CD4-positive, alpha-beta T cell (primary cell): ENCODE measurements at regions not wholly inside any gene's neighbourhood (a gene's known extent, or its start where the extent isn't known, plus 50 kb on each side); places are given as distances from the start of the nearest gene placed in this dataset.

ENCODE experiments used
- ATAC-seq: fragments of 200-7000 bp; cut with Tn5 transposase; one replicate; pipeline ENCODE4 v1.10.0; 2022; ENCODE audit warnings: mild to moderate bottlenecking; ENCODE audit not compliant: poor library complexity
- CTCF ChIA-PET: fragments of 350-600 bp; sonication (Branson Sonifier 250); formaldehyde crosslinking; loops from one replicate; lab custom pipeline; 2021; ENCODE audit warnings: antibody characterized with exemption, inconsistent platforms; lab: Charles Lee
- POLR2A ChIA-PET: fragments of 350-600 bp; sonication (Branson Sonifier 250); formaldehyde crosslinking; loops from one replicate; lab custom pipeline; 2021; ENCODE audit warnings: antibody characterized with exemption, inconsistent platforms; lab: Charles Lee
- DNase-seq, 14 experiments: peaks; one replicate each; pipeline ENCODE4 v3.0.0-alpha.2; 2013 to 2020; ENCODE audit warnings: mixed read lengths in 2 of 14
- H3K27ac ChIP-seq, 2 donors: one replicate each; pipeline versions ENCODE4 v1.5.1 to v1.7.0; 2013; ENCODE audit warnings: low read length in 2 of 2, low read depth in 1 of 2, mild to moderate bottlenecking in 1 of 2
- H3K27me3 ChIP-seq, 2 experiments: 1 replicate in 1 of 2; 2 replicates in 1 of 2; pipeline versions ENCODE4 v1.6.1 to v1.7.0; 2013; ENCODE audit warnings: low read length in 2 of 2, control low read depth in 1 of 2, mild to moderate bottlenecking in 1 of 2, moderate library complexity in 1 of 2; ENCODE audit not compliant: insufficient read depth in 2 of 2, control insufficient read depth in 1 of 2
- H3K36me3 ChIP-seq: one replicate; pipeline ENCODE4 v1.6.1; 2013; ENCODE audit warnings: low read length, control low read depth; ENCODE audit not compliant: insufficient read depth
- H3K4me1 ChIP-seq: one replicate; pipeline ENCODE4 v1.6.1; 2013; ENCODE audit warnings: low read length, control low read depth; ENCODE audit not compliant: insufficient read depth
- H3K4me3 ChIP-seq: one replicate; pipeline ENCODE4 v1.5.1; 2013; ENCODE audit warnings: mild to moderate bottlenecking, low read length, moderate library complexity
- H3K9me3 ChIP-seq, 2 experiments: 1 replicate in 1 of 2; 2 replicates in 1 of 2; pipeline versions ENCODE4 v1.6.1 to v1.7.0; 2013; ENCODE audit warnings: low read length in 2 of 2, mild to moderate bottlenecking in 2 of 2, control low read depth in 1 of 2, moderate library complexity in 1 of 2; ENCODE audit not compliant: control insufficient read depth in 1 of 2, insufficient read depth in 1 of 2
- H3K27ac Mint-ChIP-seq: one replicate; pipeline ENCODE4 v1.8.0; 2020; ENCODE audit warnings: mixed read lengths
- H3K27me3 Mint-ChIP-seq: one replicate; pipeline ENCODE4 v1.8.0; 2021; ENCODE audit warnings: mixed read lengths
- H3K36me3 Mint-ChIP-seq: one replicate; pipeline ENCODE4 v1.8.0; 2021; ENCODE audit warnings: low read depth, mixed read lengths
- H3K4me1 Mint-ChIP-seq: one replicate; pipeline ENCODE4 v1.8.0; 2021; ENCODE audit warnings: low read depth, mixed read lengths
- H3K4me3 Mint-ChIP-seq: one replicate; pipeline ENCODE4 v1.8.0; 2020; ENCODE audit warnings: mild to moderate bottlenecking, mixed read lengths
- H3K9me3 Mint-ChIP-seq: one replicate; pipeline ENCODE4 v1.8.0; 2020; ENCODE audit warnings: mixed read lengths
- intact Hi-C, 2 experiments: fragments of 100-400 bp; cut with DNase I in 1 of 2; cut with micrococcal nuclease in 1 of 2; formaldehyde crosslinking; loops; one replicate each; pipeline versions ENCODE4 v1.15.1 to v1.9.0; 2023 to 2025; cut with DNase I, micrococcal nuclease
- TF ChIP-seq, protein P1 (sequence below): fragments of 200-600 bp; IDR thresholded peaks from one replicate; pipeline ENCODE4 v1.8.0; 2022; ENCODE audit warnings: antibody characterized with exemption, mild to moderate bottlenecking

DNA sequence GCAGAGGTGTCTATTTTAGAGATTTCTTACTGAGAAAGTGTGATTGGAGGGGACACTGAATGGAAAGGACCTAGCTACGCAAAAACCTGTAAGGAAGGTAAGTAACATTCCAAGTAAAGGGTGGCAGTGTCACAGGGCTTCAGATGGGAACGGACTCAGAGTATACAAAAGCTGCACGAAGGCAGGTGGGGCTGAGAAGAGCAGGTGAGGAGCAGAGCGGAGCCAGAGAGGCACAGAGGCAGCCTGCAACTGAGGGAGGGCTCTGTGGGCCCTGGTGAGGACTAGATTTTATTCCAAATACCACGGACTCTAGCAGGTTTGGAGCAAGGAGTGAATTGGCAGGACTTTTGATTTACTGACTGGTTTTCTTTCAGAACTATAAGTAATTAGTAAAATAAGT is 331.3 kb upstream of the PKDCC start:
- peaks cover 4% of the 10 kb centered on the region for H3K4me1 Mint-ChIP-seq
- no peaks in the 10 kb centered on the region for H3K36me3 Mint-ChIP-seq
- no peaks in the 10 kb centered on the region for H3K9me3 ChIP-seq
- no peak overlapping the region for H3K4me3 Mint-ChIP-seq
- ChIA-PET CTCF (no interaction called here), POLR2A (no interaction called here)
- no peak overlapping the region for H3K27ac Mint-ChIP-seq
- H3K4me3 ChIP-seq = no peak overlapping the region
- ATAC-seq (no peak), DNase-seq (no peak)
- H3K27ac ChIP-seq = no peak overlapping the region
- H3K27me3 Mint-ChIP-seq = no peaks in the 10 kb centered on the region
- no peaks in the 10 kb centered on the region for H3K4me1 ChIP-seq
- H3K36me3 ChIP-seq = no peaks in the 10 kb centered on the region
- H3K9me3 Mint-ChIP-seq = no peaks in the 10 kb centered on the region
- intact Hi-C loops = no loop called here
- no peaks in the 10 kb centered on the region for H3K27me3 ChIP-seq
- TF ChIP-seq, protein P1, sequence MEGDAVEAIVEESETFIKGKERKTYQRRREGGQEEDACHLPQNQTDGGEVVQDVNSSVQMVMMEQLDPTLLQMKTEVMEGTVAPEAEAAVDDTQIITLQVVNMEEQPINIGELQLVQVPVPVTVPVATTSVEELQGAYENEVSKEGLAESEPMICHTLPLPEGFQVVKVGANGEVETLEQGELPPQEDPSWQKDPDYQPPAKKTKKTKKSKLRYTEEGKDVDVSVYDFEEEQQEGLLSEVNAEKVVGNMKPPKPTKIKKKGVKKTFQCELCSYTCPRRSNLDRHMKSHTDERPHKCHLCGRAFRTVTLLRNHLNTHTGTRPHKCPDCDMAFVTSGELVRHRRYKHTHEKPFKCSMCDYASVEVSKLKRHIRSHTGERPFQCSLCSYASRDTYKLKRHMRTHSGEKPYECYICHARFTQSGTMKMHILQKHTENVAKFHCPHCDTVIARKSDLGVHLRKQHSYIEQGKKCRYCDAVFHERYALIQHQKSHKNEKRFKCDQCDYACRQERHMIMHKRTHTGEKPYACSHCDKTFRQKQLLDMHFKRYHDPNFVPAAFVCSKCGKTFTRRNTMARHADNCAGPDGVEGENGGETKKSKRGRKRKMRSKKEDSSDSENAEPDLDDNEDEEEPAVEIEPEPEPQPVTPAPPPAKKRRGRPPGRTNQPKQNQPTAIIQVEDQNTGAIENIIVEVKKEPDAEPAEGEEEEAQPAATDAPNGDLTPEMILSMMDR = no peak

GRCh38 chr2:41717839-41718238 is 330.0 kb upstream of the PKDCC start:
- POLR2A ChIA-PET = no interaction called here
- no peak for ATAC-seq
- Mint-ChIP-seq H3K4me3 (no peak overlapping the region), H3K9me3 (no peaks in the 10 kb centered on the region), H3K36me3 (no peaks in the 10 kb centered on the region), H3K27me3 (no peaks in the 10 kb centered on the region), H3K27ac (no peak overlapping the region), H3K4me1 (peaks cover 4% of the 10 kb centered on the region)
- TF ChIP-seq, protein P1 = no peak
- no peak overlapping the region for H3K4me3 ChIP-seq
- CTCF ChIA-PET = interaction anchor here (0.7 kb wide), 1 partner anchor 9 kb away, joined by 3 read pairs; no protein-coding TSS in a partner anchor
- H3K36me3 ChIP-seq = no peaks in the 10 kb centered on the region
- no peak for DNase-seq
- intact Hi-C loops = no loop called here
- H3K4me1 ChIP-seq = no peaks in the 10 kb centered on the region
- no peaks in the 10 kb centered on the region for H3K27me3 ChIP-seq
- no peaks in the 10 kb centered on the region for H3K9me3 ChIP-seq
- no peak overlapping the region for H3K27ac ChIP-seq

DNA sequence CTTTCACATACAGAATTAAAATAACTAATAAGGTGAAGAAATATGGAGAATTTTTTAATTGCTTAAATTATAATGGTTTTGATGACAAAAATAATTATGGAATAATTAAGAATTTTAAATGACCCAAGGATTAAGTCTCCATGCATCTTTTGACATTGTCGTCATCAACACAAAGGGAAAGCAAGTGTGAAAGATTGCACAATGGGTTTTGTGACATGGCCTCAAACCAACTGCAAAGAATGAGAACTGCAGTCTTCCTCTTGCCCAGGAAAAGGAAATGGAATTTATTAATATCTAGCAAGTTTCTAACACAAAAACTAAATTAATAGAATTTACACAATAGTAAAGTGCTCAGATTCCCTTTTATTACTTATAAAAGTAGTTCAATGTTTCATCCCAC is 329.1 kb upstream of the PKDCC start:
- no peak overlapping the region for H3K27ac Mint-ChIP-seq
- Histone ChIP-seq H3K36me3 (no peaks in the 10 kb centered on the region), H3K27me3 (no peaks in the 10 kb centered on the region), H3K4me1 (no peaks in the 10 kb centered on the region), H3K4me3 (no peak overlapping the region), H3K9me3 (no peaks in the 10 kb centered on the region), H3K27ac (no peak overlapping the region)
- H3K36me3 Mint-ChIP-seq = no peaks in the 10 kb centered on the region
- TF ChIP-seq, protein P1 = no peak
- intact Hi-C loops = no loop called here
- no peak overlapping the region for H3K4me3 Mint-ChIP-seq
- H3K4me1 Mint-ChIP-seq = peaks cover 4% of the 10 kb centered on the region
- ATAC-seq (no peak), DNase-seq (no peak)
- ChIA-PET POLR2A (no interaction called here), CTCF (no interaction called here)
- H3K9me3 Mint-ChIP-seq = no peaks in the 10 kb centered on the region
- H3K27me3 Mint-ChIP-seq = no peaks in the 10 kb centered on the region
